GM12878 (cell line): ENCODE measurements at regions not wholly inside any gene's neighbourhood (a gene's known extent, or its start where the extent isn't known, plus 50 kb on each side); places are given as distances from the start of the nearest gene placed in this dataset.

Source experiments
- ATAC-seq: fragments of 200-7000 bp; cut with Tn5 transposase; 3 replicates; pipeline ENCODE4 v1.9.1; 2020; ENCODE audit warnings: mild to moderate bottlenecking, moderate library complexity
- BruUV-seq: library from RNA; stranded (reverse); fragments of 400-500 nt; replicated peaks from 2 replicates; lab custom pipeline; 2021; lab: Mats Ljungman, UMichigan
- CTCF ChIA-PET: fragments of 300-600 bp; sonication (Branson Sonifier 250); formaldehyde crosslinking; extraction: SDS; loops from one replicate; lab custom pipeline; 2021; ENCODE audit warnings: inconsistent platforms; lab: Yijun Ruan, JAX
- POLR2A ChIA-PET: fragments of 350-600 bp; formaldehyde crosslinking; extraction: SDS; loops from one replicate; lab custom pipeline; 2021; ENCODE audit warnings: inconsistent platforms; lab: Charles Lee
- RAD21 ChIA-PET: fragments of 300-600 bp; sonication (Branson Sonifier 250); formaldehyde crosslinking; loops from one replicate; lab custom pipeline; 2023; ENCODE audit warnings: antibody characterized with exemption; ENCODE audit not compliant: unreplicated experiment; lab: Charles Lee
- SMC1A ChIA-PET: fragments of 300-600 bp; sonication (Branson Sonifier 250); formaldehyde crosslinking; loops from one replicate; lab custom pipeline; 2023; ENCODE audit not compliant: unreplicated experiment, uncharacterized antibody; lab: Charles Lee
- DNase-seq: peaks from one replicate; pipeline ENCODE4 v3.0.0-alpha.2; 2011; ENCODE audit warnings: low read depth, low spot score
- FAIRE-seq: peaks from 3 replicates; lab custom pipeline; 2011; peaks lifted over from hg19 to GRCh38; lab: Jason Lieb, UNC
- H2AFZ ChIP-seq: 2 replicates; pipeline ENCODE4 v1.6.0; 2011; ENCODE audit warnings: low read depth, low read length, control low read depth; ENCODE audit not compliant: control insufficient read depth
- H3K27ac ChIP-seq: 2 replicates; pipeline ENCODE4 v1.5.1; 2011; ENCODE audit warnings: control low read depth; ENCODE audit not compliant: control insufficient read depth, insufficient read depth
- H3K27me3 ChIP-seq, 2 experiments: replicated peaks in 1 of 2; 2 replicates each; pipeline versions ENCODE4 v1.6.0 to v1.6.1; 2011; ENCODE audit warnings: low read length in 1 of 2; ENCODE audit not compliant: control insufficient read depth in 2 of 2, insufficient read depth in 2 of 2
- H3K36me3 ChIP-seq, 2 experiments: 2 replicates each; pipeline ENCODE4 v1.5.1; 2011; ENCODE audit warnings: low read length in 1 of 2; ENCODE audit not compliant: control insufficient read depth in 2 of 2, insufficient read depth in 2 of 2
- H3K4me1 ChIP-seq: 2 replicates; pipeline ENCODE4 v1.6.1; 2011; ENCODE audit warnings: mild to moderate bottlenecking, low read length, moderate library complexity, mixed read lengths; ENCODE audit not compliant: control insufficient read depth, insufficient read depth
- H3K4me2 ChIP-seq: 2 replicates; pipeline ENCODE4 v1.6.0; 2011; ENCODE audit warnings: control low read depth; ENCODE audit not compliant: control insufficient read depth, insufficient read depth
- H3K4me3 ChIP-seq: fragments of 200-600 bp; sonication (generic); 2 replicates; pipeline ENCODE4 v1.5.1; 2016
- H3K79me2 ChIP-seq: 2 replicates; pipeline ENCODE4 v1.6.0; 2011; ENCODE audit warnings: low read length; ENCODE audit not compliant: control insufficient read depth, insufficient read depth
- H3K9ac ChIP-seq: 2 replicates; pipeline ENCODE4 v1.8.0; 2011; ENCODE audit warnings: low read length, control low read depth, mixed read lengths; ENCODE audit not compliant: control insufficient read depth, insufficient read depth
- H3K9me3 ChIP-seq: replicated peaks from 3 replicates; pipeline ENCODE4 v1.5.1; 2011; ENCODE audit warnings: mild to moderate bottlenecking, low read length; ENCODE audit not compliant: control insufficient read depth, insufficient read depth
- H4K20me1 ChIP-seq: 2 replicates; pipeline ENCODE4 v1.6.0; 2011; ENCODE audit not compliant: control insufficient read depth, insufficient read depth
- ASH2L ChIP-seq: fragments of 300-600, 200-600 bp; sonication (generic); IDR thresholded peaks from 2 replicates; pipeline ENCODE4 v1.6.1; 2017; ENCODE audit warnings: low read depth, mild to moderate bottlenecking, borderline replicate concordance
- ATF3 ChIP-seq: IDR thresholded peaks from 2 replicates; pipeline ENCODE4 v1.6.1; 2011; ENCODE audit warnings: low read depth, mild to moderate bottlenecking, low read length, moderate library complexity, borderline replicate concordance; ENCODE audit errors: extremely low read depth
- CBX5 ChIP-seq: sonication (generic); IDR thresholded peaks from 2 replicates; pipeline ENCODE4 v1.6.1; 2016; ENCODE audit warnings: low read depth, moderate library complexity, mild to moderate bottlenecking, inconsistent platforms
- CHD2 ChIP-seq: IDR thresholded peaks from 2 replicates; pipeline ENCODE4 v1.6.1; 2011; ENCODE audit warnings: low read depth, low read length, improper control_type of control experiment, borderline replicate concordance
- DPF2 ChIP-seq: fragments of 450-650 bp; IDR thresholded peaks from 2 replicates; pipeline ENCODE4 v1.6.1; 2017; ENCODE audit warnings: mild to moderate bottlenecking
- FOXK2 ChIP-seq: fragments of 450-650 bp; IDR thresholded peaks from 2 replicates; pipeline ENCODE4 v1.6.1; 2017; ENCODE audit warnings: mild to moderate bottlenecking, moderate library complexity
- RCOR1 ChIP-seq: conservative IDR thresholded peaks from 2 replicates; pipeline ENCODE4 v1.6.1; 2012; ENCODE audit warnings: low read depth, low read length, improper control_type of control experiment
- SREBF1 ChIP-seq: IDR thresholded peaks from 2 replicates; pipeline ENCODE4 v1.6.1; 2012; ENCODE audit warnings: mild to moderate bottlenecking, low read length
- YBX1 ChIP-seq: fragments of 450-650 bp; IDR thresholded peaks from 2 replicates; pipeline ENCODE4 v1.6.1; 2016; ENCODE audit warnings: antibody characterized with exemption
- WGBS: methylation state at CpG from one replicate; pipeline ENCODE4 v1.1.6; 2016; ENCODE audit warnings: low lambda C conversion rate; ENCODE audit not compliant: insufficient replicate concordance, insufficient coverage; ENCODE audit errors: missing lambda C conversion rate; 5-methylcytosine and 5-hydroxymethylcytosine counted together
- in situ Hi-C: fragments of 300-500 bp; cut with MboI; formaldehyde crosslinking; loops from 9 replicates; pipeline ENCODE4 v1.14.3; 2018; ENCODE audit warnings: mixed read lengths
- intact Hi-C: fragments of 100-400 bp; cut with micrococcal nuclease; formaldehyde crosslinking; loops from one replicate; pipeline ENCODE4 v1.14.2; 2022; ENCODE audit not compliant: unreplicated experiment

GRCh38 chr4:112808001-112808400 is 171.1 kb downstream of the LARP7 start:
- POLR2A ChIA-PET = no interaction called here
- DNase-seq (no peak), ATAC-seq (no peak), FAIRE-seq (no peak)
- intact Hi-C loops = no loop called here
- Histone ChIP-seq H2AFZ (no peak overlapping the region), H3K27ac (no peak overlapping the region), H3K4me3 (no peak overlapping the region), H4K20me1 (no peaks in the 10 kb centered on the region), H3K27me3 (no peaks in the 10 kb centered on the region), H3K9ac (no peak overlapping the region), H3K9me3 (no peaks in the 10 kb centered on the region), H3K4me2 (no peak overlapping the region), H3K36me3 (no peaks in the 10 kb centered on the region), H3K79me2 (no peaks in the 10 kb centered on the region), H3K4me1 (peaks cover 6% of the 10 kb centered on the region; the same call in 1 of the 2 replicates)
- SMC1A ChIA-PET = interaction anchor here (0.5 to 0.9 kb wide), 2 partner anchors 14 to 19 kb away, joined by 3 read pairs; no protein-coding TSS in a partner anchor
- RAD21 ChIA-PET = no interaction called here
- in situ Hi-C loops = no loop called here
- WGBS = 48% methylated on average over 1 of the region's 1 CpG
- CTCF ChIA-PET = no interaction called here
- TF ChIP-seq ATF3 = no peak
- TF ChIP-seq SREBF1 = no peak
- TF ChIP-seq DPF2 = no peak
- no peak for TF ChIP-seq FOXK2
- no peak for TF ChIP-seq CHD2
- no peak for TF ChIP-seq ASH2L
- no peak for TF ChIP-seq YBX1
- no peak for TF ChIP-seq CBX5
- TF ChIP-seq RCOR1 = no peak
- BruUV-seq = no TSS peak
